ENCODE measurements at regions not wholly inside any gene's neighbourhood (a gene's known extent, or its start where the extent isn't known, plus 50 kb on each side); places are given as distances from the start of the nearest gene placed in this dataset.

DNA sequence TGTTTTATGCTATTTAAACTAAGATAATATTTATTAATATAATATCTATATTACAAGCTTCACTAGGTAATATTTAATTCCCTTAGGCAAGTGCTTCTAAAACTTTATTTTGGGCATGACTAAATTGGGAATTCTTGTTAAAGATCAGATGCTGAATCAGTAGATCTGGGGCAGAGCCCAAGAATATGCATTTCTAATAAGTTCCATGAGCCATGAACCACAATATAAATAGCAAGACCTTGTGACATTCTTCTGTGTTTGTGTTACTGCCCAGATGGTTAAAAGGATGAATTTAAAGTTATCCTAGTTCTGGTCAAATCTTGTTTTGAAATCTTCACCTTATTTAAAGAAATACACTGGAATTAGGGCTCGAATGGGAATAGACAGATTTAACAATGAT, 258.4 kb upstream of the CACNA2D1 start:
- TF ChIP-seq, protein P1, sequence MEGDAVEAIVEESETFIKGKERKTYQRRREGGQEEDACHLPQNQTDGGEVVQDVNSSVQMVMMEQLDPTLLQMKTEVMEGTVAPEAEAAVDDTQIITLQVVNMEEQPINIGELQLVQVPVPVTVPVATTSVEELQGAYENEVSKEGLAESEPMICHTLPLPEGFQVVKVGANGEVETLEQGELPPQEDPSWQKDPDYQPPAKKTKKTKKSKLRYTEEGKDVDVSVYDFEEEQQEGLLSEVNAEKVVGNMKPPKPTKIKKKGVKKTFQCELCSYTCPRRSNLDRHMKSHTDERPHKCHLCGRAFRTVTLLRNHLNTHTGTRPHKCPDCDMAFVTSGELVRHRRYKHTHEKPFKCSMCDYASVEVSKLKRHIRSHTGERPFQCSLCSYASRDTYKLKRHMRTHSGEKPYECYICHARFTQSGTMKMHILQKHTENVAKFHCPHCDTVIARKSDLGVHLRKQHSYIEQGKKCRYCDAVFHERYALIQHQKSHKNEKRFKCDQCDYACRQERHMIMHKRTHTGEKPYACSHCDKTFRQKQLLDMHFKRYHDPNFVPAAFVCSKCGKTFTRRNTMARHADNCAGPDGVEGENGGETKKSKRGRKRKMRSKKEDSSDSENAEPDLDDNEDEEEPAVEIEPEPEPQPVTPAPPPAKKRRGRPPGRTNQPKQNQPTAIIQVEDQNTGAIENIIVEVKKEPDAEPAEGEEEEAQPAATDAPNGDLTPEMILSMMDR (IDR thresholded peaks at IDR 0.05), result no peak
- Histone ChIP-seq H3K4me1 (ENCODE audit: control insufficient read depth in 1 of 2, low read depth in 2 of 2) (no peaks in the 10 kb centered on the region), H3K27me3 (replicated peaks; ENCODE audit: insufficient read depth) (no peaks in the 10 kb centered on the region), H3K36me3 (no peaks in the 10 kb centered on the region), H3K9me3 (no peaks in the 10 kb centered on the region), H3K4me3 (no peak overlapping the region), H3K27ac (no peak overlapping the region)
- ATAC-seq (ENCODE audit: insufficient number of reproducible peaks, low FRiP score, low read depth) (no peak), DNase-seq (ENCODE audit: low spot score) (no peak)

DNA sequence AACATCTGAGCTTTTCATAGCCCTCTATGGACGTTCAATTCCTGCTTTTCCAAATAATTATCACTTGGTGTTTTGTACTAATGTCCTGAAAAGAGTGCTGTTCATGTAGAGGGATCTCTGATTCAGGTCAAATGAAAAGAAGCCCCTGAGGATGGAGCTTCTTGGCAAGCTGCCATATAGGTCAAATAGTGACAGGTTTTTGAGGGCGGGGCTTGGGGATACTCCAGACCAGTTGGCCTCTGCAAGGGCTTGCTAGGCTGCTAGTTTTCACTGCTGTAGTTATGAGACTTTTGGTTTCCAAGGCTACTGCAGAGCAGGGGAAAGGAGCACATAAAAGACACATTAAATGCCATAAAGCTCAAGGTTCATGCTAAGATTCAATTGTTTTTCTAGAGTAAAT, 257.2 kb upstream of the CACNA2D1 start:
- DNase-seq (ENCODE audit: low spot score) (no peak), ATAC-seq (ENCODE audit: insufficient number of reproducible peaks, low FRiP score, low read depth) (no peak)
- Histone ChIP-seq H3K9me3 (no peaks in the 10 kb centered on the region), H3K4me3 (no peak overlapping the region), H3K27me3 (replicated peaks; ENCODE audit: insufficient read depth) (no peaks in the 10 kb centered on the region), H3K27ac (no peak overlapping the region), H3K4me1 (ENCODE audit: control insufficient read depth in 1 of 2, low read depth in 2 of 2) (no peaks in the 10 kb centered on the region), H3K36me3 (no peaks in the 10 kb centered on the region)
- TF ChIP-seq, protein P1 (IDR thresholded peaks at IDR 0.05), result no peak

DNA sequence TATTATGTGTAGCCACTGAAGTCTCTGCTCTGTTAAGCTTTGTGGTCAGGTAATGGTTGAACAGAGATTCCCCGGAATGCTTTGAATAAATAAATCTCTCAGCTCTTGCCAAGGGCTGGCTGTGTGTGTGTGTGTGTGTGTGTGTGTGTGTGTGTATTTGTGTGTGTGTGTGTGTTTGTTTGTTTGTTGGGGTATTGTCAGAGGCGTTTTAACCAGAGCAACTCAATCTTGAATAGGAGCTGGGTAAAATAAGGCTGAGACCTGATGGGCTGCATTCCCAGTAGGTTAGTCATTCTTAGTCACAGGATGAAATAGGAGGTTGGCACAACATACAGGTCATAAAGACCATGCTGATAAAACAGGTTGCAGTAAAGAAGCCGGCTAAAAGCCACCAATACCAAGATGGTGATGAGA, 256.2 kb upstream of the CACNA2D1 start:
- H3K4me3 ChIP-seq, result no peak overlapping the region
- DNase-seq (ENCODE audit: low spot score), result no peak
- no peaks in the 10 kb centered on the region for H3K9me3 ChIP-seq
- ATAC-seq (ENCODE audit: insufficient number of reproducible peaks, low FRiP score, low read depth), result no peak
- TF ChIP-seq, protein P1 (IDR thresholded peaks at IDR 0.05), result no peak
- H3K4me1 ChIP-seq (ENCODE audit: control insufficient read depth in 1 of 2, low read depth in 2 of 2), result no peaks in the 10 kb centered on the region
- H3K27ac ChIP-seq, result no peak overlapping the region
- H3K27me3 ChIP-seq (replicated peaks; ENCODE audit: insufficient read depth), result no peaks in the 10 kb centered on the region
- no peaks in the 10 kb centered on the region for H3K36me3 ChIP-seq

DNA sequence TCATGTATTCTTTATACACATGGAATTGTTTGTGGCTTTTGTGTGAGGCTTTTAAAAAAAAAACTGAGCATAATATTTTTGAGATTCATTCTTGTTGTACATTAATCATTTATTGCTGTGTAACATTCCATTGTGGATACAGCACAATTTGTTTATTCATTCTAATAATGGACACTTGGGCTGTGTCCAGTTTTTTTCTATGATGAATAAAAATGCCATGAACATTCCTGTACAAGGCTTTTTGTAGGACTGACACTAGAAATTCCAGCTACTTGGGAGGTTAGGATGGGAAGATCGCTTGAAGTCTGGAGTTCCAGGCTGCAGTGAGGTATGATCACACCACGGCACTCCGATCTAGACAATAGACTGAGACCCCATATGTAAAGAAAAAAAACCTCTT, 254.3 kb upstream of the CACNA2D1 start:
- Histone ChIP-seq H3K4me3 (no peak overlapping the region), H3K27me3 (replicated peaks; ENCODE audit: insufficient read depth) (no peaks in the 10 kb centered on the region), H3K27ac (no peak overlapping the region), H3K36me3 (no peaks in the 10 kb centered on the region), H3K9me3 (no peaks in the 10 kb centered on the region), H3K4me1 (ENCODE audit: control insufficient read depth in 1 of 2, low read depth in 2 of 2) (no peaks in the 10 kb centered on the region)
- ATAC-seq (ENCODE audit: insufficient number of reproducible peaks, low FRiP score, low read depth) (no peak), DNase-seq (ENCODE audit: low spot score) (no peak)
- TF ChIP-seq, protein P1 (IDR thresholded peaks at IDR 0.05), result no peak

DNA sequence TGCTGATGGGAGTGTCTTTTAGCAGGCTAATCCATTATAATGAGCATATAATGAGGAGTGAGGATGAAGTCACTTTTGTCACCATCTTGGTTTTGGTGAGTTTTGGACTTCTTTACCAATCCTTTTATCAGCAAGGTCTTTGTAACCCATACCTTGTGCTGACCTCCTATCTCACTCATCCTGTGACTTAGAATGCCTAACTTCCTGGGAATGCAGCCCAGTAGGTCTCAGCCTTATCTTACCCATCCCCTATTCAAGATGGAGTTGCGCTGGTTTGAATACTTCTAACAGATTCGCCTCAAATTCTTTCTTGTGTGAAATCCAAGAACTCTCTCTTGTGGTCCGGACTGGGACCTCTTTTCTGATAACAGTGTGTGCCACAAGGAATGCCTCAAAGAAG, 253.1 kb upstream of the CACNA2D1 start:
- H3K4me3 ChIP-seq, result no peak overlapping the region
- no peak overlapping the region for H3K27ac ChIP-seq
- TF ChIP-seq, protein P1 (IDR thresholded peaks at IDR 0.05), result no peak
- H3K27me3 ChIP-seq (replicated peaks; ENCODE audit: insufficient read depth), result no peaks in the 10 kb centered on the region
- no peaks in the 10 kb centered on the region for H3K4me1 ChIP-seq (ENCODE audit: control insufficient read depth in 1 of 2, low read depth in 2 of 2)
- no peaks in the 10 kb centered on the region for H3K9me3 ChIP-seq
- no peak for ATAC-seq (ENCODE audit: insufficient number of reproducible peaks, low FRiP score, low read depth)
- H3K36me3 ChIP-seq, result no peaks in the 10 kb centered on the region
- no peak for DNase-seq (ENCODE audit: low spot score)
